ENCODE measurements at regions not wholly inside any gene's neighbourhood (a gene's known extent, or its start where the extent isn't known, plus 50 kb on each side); places are given as distances from the start of the nearest gene placed in this dataset.

- POLR2A ChIA-PET = no interaction called here
- Histone ChIP-seq H3K36me3 (ENCODE audit: control insufficient read depth, insufficient read depth, low read length) (no peaks in the 10 kb centered on the region), H3K27me3 (ENCODE audit: control insufficient read depth, insufficient read depth, low read length) (no peaks in the 10 kb centered on the region), H3K4me3 (ENCODE audit: low read depth, low read length) (no peak overlapping the region)
- no peak for DNase-seq (ENCODE audit: low read depth)
- CTCF ChIA-PET = interaction anchor here (0.8 to 1.2 kb wide), 2 partner anchors 38 to 324 kb away, joined by 3 to 5 read pairs; no protein-coding TSS in a partner anchor
- no peak for TF ChIP-seq CTCF (IDR thresholded peaks at IDR 0.05; ENCODE audit: insufficient read depth, low read depth, low read length)
Observed at GRCh38 chr1:115145226-115145625, 55.9 kb upstream of the TSPAN2 start.

GRCh38 chr1:115144176-115144575, 54.9 kb upstream of the TSPAN2 start:
- TF ChIP-seq CTCF (IDR thresholded peaks at IDR 0.05; ENCODE audit: insufficient read depth, low read depth, low read length) = no peak
- Histone ChIP-seq H3K36me3 (ENCODE audit: control insufficient read depth, insufficient read depth, low read length) (no peaks in the 10 kb centered on the region), H3K27me3 (ENCODE audit: control insufficient read depth, insufficient read depth, low read length) (no peaks in the 10 kb centered on the region), H3K4me3 (ENCODE audit: low read depth, low read length) (no peak overlapping the region)
- ChIA-PET POLR2A (no interaction called here), CTCF (interaction anchor here (0.8 to 9.1 kb wide), 3 partner anchors 325 to 452 kb away, joined by 3 to 170 read pairs (median 5); no protein-coding TSS in a partner anchor)
- DNase-seq (ENCODE audit: low read depth) = no peak

- no peak for DNase-seq (ENCODE audit: low read depth)
- Histone ChIP-seq H3K27me3 (ENCODE audit: control insufficient read depth, insufficient read depth, low read length) (no peaks in the 10 kb centered on the region), H3K4me3 (ENCODE audit: low read depth, low read length) (no peak overlapping the region), H3K36me3 (ENCODE audit: control insufficient read depth, insufficient read depth, low read length) (no peaks in the 10 kb centered on the region)
- peak; percentile 28; the same call in 1 of the 2 replicates for TF ChIP-seq CTCF (IDR thresholded peaks at IDR 0.05; ENCODE audit: insufficient read depth, low read depth, low read length)
- ChIA-PET POLR2A (interaction anchor here (1.2 kb wide), 1 partner anchor 160 kb away, joined by 4 read pairs; no protein-coding TSS in a partner anchor), CTCF (interaction anchor here (0.7 to 9.1 kb wide), 10 partner anchors 14 to 474 kb away, joined by 3 to 170 read pairs (median 4); no protein-coding TSS in a partner anchor)
Observed at GRCh38 chr1:115142616-115143015, 53.3 kb upstream of the TSPAN2 start.

GRCh38 chr1:115141145-115141454, 51.8 kb upstream of the TSPAN2 start:
- ChIA-PET CTCF (interaction anchor here (0.9 to 9.1 kb wide), 11 partner anchors 31 to 454 kb away, joined by 3 to 170 read pairs (median 5); no protein-coding TSS in a partner anchor), POLR2A (no interaction called here)
- Histone ChIP-seq H3K4me3 (ENCODE audit: low read depth, low read length) (no peak overlapping the region), H3K27me3 (ENCODE audit: control insufficient read depth, insufficient read depth, low read length) (no peaks in the 10 kb centered on the region), H3K36me3 (ENCODE audit: control insufficient read depth, insufficient read depth, low read length) (no peaks in the 10 kb centered on the region)
- no peak for TF ChIP-seq CTCF (IDR thresholded peaks at IDR 0.05; ENCODE audit: insufficient read depth, low read depth, low read length)
- no peak for DNase-seq (ENCODE audit: low read depth)

GRCh38 chr1:115140442-115141144, 51.3 kb upstream of the TSPAN2 start:
- ChIA-PET POLR2A (no interaction called here), CTCF (interaction anchor here (0.9 to 9.1 kb wide), 14 partner anchors 28 to 455 kb away, joined by 3 to 170 read pairs (median 5); no protein-coding TSS in a partner anchor)
- DNase-seq (ENCODE audit: low read depth) = no peak
- no peaks in the 10 kb centered on the region for H3K27me3 ChIP-seq (ENCODE audit: control insufficient read depth, insufficient read depth, low read length)
- H3K4me3 ChIP-seq (ENCODE audit: low read depth, low read length) = no peak overlapping the region
- no peaks in the 10 kb centered on the region for H3K36me3 ChIP-seq (ENCODE audit: control insufficient read depth, insufficient read depth, low read length)
- no peak for TF ChIP-seq CTCF (IDR thresholded peaks at IDR 0.05; ENCODE audit: insufficient read depth, low read depth, low read length)
